Spinal cord (tissue), 9 donors: ENCODE measurements at regions not wholly inside any gene's neighbourhood (a gene's known extent, or its start where the extent isn't known, plus 50 kb on each side); places are given as distances from the start of the nearest gene placed in this dataset.

Experiments
- DNase-seq, 6 donors: peaks; one replicate each; pipeline versions ENCODE4 v3.0.0 to v3.0.0-alpha.2; 2013 to 2015; ENCODE audit warnings: low spot score in 6 of 6, low read depth in 4 of 6
- H3K27ac ChIP-seq: one replicate; pipeline ENCODE4 v1.5.1; 2013; ENCODE audit warnings: low read depth, low read length, control low read depth
- H3K27me3 ChIP-seq: one replicate; pipeline ENCODE4 v1.6.1; 2013; ENCODE audit warnings: low read length; ENCODE audit not compliant: control insufficient read depth, insufficient read depth
- H3K36me3 ChIP-seq: one replicate; pipeline ENCODE4 v1.6.1; 2013; ENCODE audit warnings: low read length; ENCODE audit not compliant: control insufficient read depth, insufficient read depth
- H3K4me1 ChIP-seq: one replicate; pipeline ENCODE4 v1.6.1; 2013; ENCODE audit warnings: low read length; ENCODE audit not compliant: control insufficient read depth, insufficient read depth
- H3K4me3 ChIP-seq: one replicate; pipeline ENCODE4 v1.5.1; 2013; ENCODE audit warnings: low read depth, low read length, control low read depth
- H3K9me3 ChIP-seq: one replicate; pipeline ENCODE4 v1.6.1; 2013; ENCODE audit warnings: low read length; ENCODE audit not compliant: control insufficient read depth, insufficient read depth
- WGBS: methylation state at CpG from one replicate; pipeline ENCODE4 v1.1.5; 2013; ENCODE audit warnings: missing lambda C conversion rate; ENCODE audit not compliant: insufficient coverage; 5-methylcytosine and 5-hydroxymethylcytosine counted together
- donor health status: healthy.

- no peaks in the 10 kb centered on the region for H3K27me3 ChIP-seq
- no peak overlapping the region for H3K27ac ChIP-seq
- DNase-seq, result no peak
- 80% methylated on average over 5 of the region's 8 CpGs for WGBS
- H3K4me1 ChIP-seq, result peaks cover 7% of the 10 kb centered on the region
- H3K4me3 ChIP-seq, result no peak overlapping the region
- no peaks in the 10 kb centered on the region for H3K36me3 ChIP-seq
- no peaks in the 10 kb centered on the region for H3K9me3 ChIP-seq
Observed at GRCh38 chr13:22062478-22063205, 391.8 kb downstream of the FGF9 start.

DNA sequence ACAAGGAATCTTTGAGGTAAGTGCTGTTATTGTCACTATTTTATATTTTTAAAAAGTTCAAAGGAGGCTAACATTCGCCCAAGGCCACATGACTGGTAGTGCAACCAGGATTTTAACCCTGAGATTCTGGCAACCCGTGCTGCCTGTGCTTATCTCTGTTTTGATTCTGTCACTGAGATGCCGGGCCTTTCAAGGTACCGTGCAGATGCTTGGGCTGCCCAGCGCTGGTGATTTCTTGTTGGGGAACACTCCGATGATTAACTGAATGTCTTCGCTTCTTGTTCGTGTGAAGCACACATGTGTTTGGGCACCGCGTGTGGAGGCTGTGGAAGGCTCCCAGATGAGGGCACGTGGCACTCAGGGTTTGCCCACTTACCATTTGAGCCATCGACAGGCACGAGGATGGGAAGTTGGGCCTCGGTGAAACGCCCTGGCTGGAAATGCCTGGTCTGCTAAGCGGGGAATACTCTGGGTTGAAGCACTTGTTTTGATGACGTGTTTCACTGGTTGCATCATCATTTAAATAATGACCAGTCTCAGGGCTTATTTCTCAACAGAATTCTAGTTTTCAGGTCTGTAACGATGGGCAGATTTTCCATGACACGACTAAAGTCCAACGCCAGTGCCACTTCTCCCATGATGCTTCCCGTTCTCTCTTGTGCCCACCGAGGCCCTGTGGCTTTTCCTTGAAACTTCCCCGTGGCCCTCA is 392.7 kb downstream of the FGF9 start:
- 98% methylated on average over 23 of the region's 23 CpGs for WGBS
- DNase-seq, result no peak
- Histone ChIP-seq H3K27ac (no peak overlapping the region), H3K27me3 (no peaks in the 10 kb centered on the region), H3K36me3 (no peaks in the 10 kb centered on the region), H3K4me1 (peaks cover 7% of the 10 kb centered on the region), H3K9me3 (no peaks in the 10 kb centered on the region), H3K4me3 (no peak overlapping the region)

DNA sequence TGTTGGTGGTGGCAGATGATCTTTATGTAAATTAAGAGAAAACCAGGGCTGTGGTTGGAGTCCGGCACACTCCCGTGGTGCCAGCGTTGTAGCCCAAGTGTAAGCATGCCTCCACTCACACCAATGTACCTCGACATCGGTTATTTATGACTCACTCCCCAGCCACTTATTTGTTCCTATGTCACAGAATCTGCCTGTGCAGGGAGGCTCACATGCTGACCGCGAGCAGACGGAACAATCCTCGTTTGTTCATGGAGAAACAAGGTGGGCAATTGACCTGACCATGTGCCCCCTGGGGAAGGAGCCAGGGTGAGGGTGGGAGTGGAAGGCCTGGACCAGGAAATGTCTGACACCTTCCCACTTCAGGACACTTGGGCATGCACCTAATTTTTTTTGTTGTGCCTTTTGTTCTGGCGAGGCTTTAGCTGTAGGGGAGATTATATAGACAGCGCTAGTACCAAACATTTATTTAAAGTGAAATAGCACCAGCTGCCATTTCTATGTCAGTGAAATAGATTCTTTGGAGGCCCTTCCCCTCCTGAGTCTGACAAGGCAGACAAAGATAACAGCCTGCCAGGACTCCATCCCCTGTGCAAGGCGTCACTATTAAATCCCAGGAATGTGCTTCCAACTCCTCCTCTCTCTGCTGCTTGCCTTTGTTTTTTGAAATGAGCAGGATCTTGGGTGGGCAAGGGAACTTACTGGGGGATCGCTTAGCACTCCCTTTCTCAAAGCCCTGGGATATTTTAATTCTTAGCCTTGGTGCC is 394.2 kb downstream of the FGF9 start:
- no peak overlapping the region for H3K4me3 ChIP-seq
- H3K9me3 ChIP-seq, result no peaks in the 10 kb centered on the region
- H3K36me3 ChIP-seq, result no peaks in the 10 kb centered on the region
- peaks cover 7% of the 10 kb centered on the region for H3K4me1 ChIP-seq
- no peaks in the 10 kb centered on the region for H3K27me3 ChIP-seq
- peak in 2 of 6 donors; percentile 28 to 47 for DNase-seq
- no peak overlapping the region for H3K27ac ChIP-seq
- WGBS, result 37% methylated on average over 6 of the region's 13 CpGs

DNA sequence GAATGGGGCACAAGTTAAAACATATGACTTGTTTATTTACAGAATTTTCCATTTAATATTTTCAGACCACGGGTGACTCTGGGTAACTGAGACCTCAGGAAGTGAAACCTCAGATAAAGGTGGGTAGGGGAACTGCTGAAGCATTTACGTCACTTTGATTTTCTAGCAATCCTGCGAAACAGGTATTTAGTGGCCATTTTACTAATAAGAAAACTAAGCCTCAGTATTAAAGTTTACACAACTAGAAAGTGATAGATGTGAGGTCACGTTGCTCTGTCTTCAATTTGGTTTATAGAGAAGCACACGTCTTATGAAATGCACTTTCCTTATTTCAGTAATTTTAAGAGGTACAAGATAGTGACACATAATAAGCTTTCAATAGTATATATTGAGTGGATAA is 402.8 kb downstream of the FGF9 start:
- Histone ChIP-seq H3K4me3 (no peak overlapping the region), H3K36me3 (no peaks in the 10 kb centered on the region), H3K27ac (no peak overlapping the region), H3K4me1 (no peaks in the 10 kb centered on the region), H3K27me3 (no peaks in the 10 kb centered on the region), H3K9me3 (no peaks in the 10 kb centered on the region)
- DNase-seq, result no peak
- no CpG with 5 or more reads among the region's 5 CpGs for WGBS

GRCh38 chr13:22074403-22074802 is 403.5 kb downstream of the FGF9 start:
- Histone ChIP-seq H3K27me3 (no peaks in the 10 kb centered on the region), H3K4me1 (no peaks in the 10 kb centered on the region), H3K4me3 (no peak overlapping the region), H3K27ac (no peak overlapping the region), H3K9me3 (no peaks in the 10 kb centered on the region), H3K36me3 (no peaks in the 10 kb centered on the region)
- DNase-seq, result no peak

GRCh38 chr13:22076658-22077057 is 405.8 kb downstream of the FGF9 start:
- no peaks in the 10 kb centered on the region for H3K27me3 ChIP-seq
- no peaks in the 10 kb centered on the region for H3K4me1 ChIP-seq
- H3K4me3 ChIP-seq, result no peak overlapping the region
- H3K27ac ChIP-seq, result no peak overlapping the region
- DNase-seq, result no peak
- no peaks in the 10 kb centered on the region for H3K36me3 ChIP-seq
- no peaks in the 10 kb centered on the region for H3K9me3 ChIP-seq
- 83% methylated on average over 1 of the region's 2 CpGs for WGBS

DNA sequence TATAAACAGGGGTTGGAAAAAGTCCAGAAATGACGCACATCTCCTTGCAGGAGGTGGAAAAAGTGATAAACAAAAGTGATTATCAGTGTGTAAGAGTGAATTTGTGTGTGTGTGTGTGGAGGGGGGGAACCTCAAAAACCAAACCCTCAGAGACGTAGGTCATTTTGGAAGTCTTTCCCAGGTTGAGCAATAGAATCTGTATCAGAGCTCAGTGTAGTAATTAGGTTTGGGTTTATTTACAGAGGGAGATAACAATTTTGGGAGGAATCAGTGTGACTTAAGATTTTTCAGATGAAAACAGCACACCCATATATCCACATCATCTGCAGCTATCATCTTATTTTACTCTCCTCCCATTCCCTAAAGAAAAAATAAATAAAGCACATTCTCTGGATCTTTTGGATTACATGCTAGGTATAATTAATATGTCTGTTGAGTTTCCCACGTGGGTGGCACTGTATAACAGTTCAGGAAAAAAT is 406.4 kb downstream of the FGF9 start:
- Histone ChIP-seq H3K4me3 (no peak overlapping the region), H3K36me3 (no peaks in the 10 kb centered on the region), H3K4me1 (no peaks in the 10 kb centered on the region), H3K9me3 (no peaks in the 10 kb centered on the region), H3K27ac (no peak overlapping the region), H3K27me3 (no peaks in the 10 kb centered on the region)
- no peak for DNase-seq
- 27% methylated on average over 1 of the region's 3 CpGs for whole genome bisulfite sequencing

- H3K27me3 ChIP-seq, result no peaks in the 10 kb centered on the region
- no CpG with 5 or more reads among the region's 2 CpGs for WGBS
- no peaks in the 10 kb centered on the region for H3K36me3 ChIP-seq
- no peaks in the 10 kb centered on the region for H3K9me3 ChIP-seq
- no peak overlapping the region for H3K27ac ChIP-seq
- no peaks in the 10 kb centered on the region for H3K4me1 ChIP-seq
- DNase-seq, result no peak
- H3K4me3 ChIP-seq, result no peak overlapping the region
Observed at GRCh38 chr13:22077764-22078163, 406.9 kb downstream of the FGF9 start.

- Histone ChIP-seq H3K36me3 (no peaks in the 10 kb centered on the region), H3K4me1 (no peaks in the 10 kb centered on the region), H3K27ac (no peak overlapping the region), H3K9me3 (no peaks in the 10 kb centered on the region), H3K4me3 (no peak overlapping the region), H3K27me3 (no peaks in the 10 kb centered on the region)
- no peak for DNase-seq
- WGBS, result 91% methylated on average over 6 of the region's 11 CpGs
Observed at GRCh38 chr13:22079961-22080360, 409.1 kb downstream of the FGF9 start.
